ENCODE measurements at regions not wholly inside any gene's neighbourhood (a gene's known extent, or its start where the extent isn't known, plus 50 kb on each side); places are given as distances from the start of the nearest gene placed in this dataset.
A peak's percentile ranks its signal among the peaks of the same experiment; 100 is the strongest.

DNA sequence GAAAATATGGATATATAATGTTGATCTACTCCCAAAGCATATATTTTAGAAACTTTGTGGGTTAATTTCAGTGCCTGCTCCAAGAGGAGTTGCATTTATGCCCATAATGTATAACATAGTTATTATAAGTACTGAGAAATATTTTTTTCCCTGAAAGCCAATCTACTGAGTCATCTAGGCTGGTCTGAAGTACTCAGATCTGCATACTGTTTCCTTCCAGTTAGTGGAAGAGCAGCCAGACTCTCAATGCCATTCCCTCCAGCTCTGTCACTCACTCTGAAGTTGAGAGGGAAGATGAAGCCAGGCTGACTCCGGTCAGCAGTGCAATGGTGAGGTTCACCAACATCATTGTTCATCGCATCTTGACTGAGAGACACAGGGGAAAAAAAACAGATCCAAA lies 505.1 kb downstream of the PPARGC1A start:
- Histone ChIP-seq H3K4me1 (no peaks in the 10 kb centered on the region), H3K79me2 (no peaks in the 10 kb centered on the region), H3K4me3 (ENCODE audit: low read depth, low read length) (no peak overlapping the region), H3K27ac (no peak overlapping the region), H3K9me3 (ENCODE audit: control insufficient read depth, low read length) (no peaks in the 10 kb centered on the region), H3K27me3 (ENCODE audit: control insufficient read depth, insufficient read depth, low read length) (no peaks in the 10 kb centered on the region), H3K9ac (no peak overlapping the region), H3K4me2 (ENCODE audit: low read length) (no peak overlapping the region), H3K36me3 (ENCODE audit: control insufficient read depth, insufficient read depth, low read length) (no peaks in the 10 kb centered on the region), H2AFZ (no peak overlapping the region)
- TF ChIP-seq, protein P1, sequence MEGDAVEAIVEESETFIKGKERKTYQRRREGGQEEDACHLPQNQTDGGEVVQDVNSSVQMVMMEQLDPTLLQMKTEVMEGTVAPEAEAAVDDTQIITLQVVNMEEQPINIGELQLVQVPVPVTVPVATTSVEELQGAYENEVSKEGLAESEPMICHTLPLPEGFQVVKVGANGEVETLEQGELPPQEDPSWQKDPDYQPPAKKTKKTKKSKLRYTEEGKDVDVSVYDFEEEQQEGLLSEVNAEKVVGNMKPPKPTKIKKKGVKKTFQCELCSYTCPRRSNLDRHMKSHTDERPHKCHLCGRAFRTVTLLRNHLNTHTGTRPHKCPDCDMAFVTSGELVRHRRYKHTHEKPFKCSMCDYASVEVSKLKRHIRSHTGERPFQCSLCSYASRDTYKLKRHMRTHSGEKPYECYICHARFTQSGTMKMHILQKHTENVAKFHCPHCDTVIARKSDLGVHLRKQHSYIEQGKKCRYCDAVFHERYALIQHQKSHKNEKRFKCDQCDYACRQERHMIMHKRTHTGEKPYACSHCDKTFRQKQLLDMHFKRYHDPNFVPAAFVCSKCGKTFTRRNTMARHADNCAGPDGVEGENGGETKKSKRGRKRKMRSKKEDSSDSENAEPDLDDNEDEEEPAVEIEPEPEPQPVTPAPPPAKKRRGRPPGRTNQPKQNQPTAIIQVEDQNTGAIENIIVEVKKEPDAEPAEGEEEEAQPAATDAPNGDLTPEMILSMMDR (IDR thresholded peaks at IDR 0.05), result no peak

GRCh38 chr4:23382879-23383278 lies 507.0 kb downstream of the PPARGC1A start:
- H2AFZ ChIP-seq, result no peak overlapping the region
- no peak overlapping the region for H3K4me2 ChIP-seq (ENCODE audit: low read length)
- TF ChIP-seq, protein P1 (IDR thresholded peaks at IDR 0.05), result no peak
- no peak overlapping the region for H3K27ac ChIP-seq
- no peaks in the 10 kb centered on the region for H3K36me3 ChIP-seq (ENCODE audit: control insufficient read depth, insufficient read depth, low read length)
- no peaks in the 10 kb centered on the region for H3K79me2 ChIP-seq
- H3K27me3 ChIP-seq (ENCODE audit: control insufficient read depth, insufficient read depth, low read length), result no peaks in the 10 kb centered on the region
- H3K9me3 ChIP-seq (ENCODE audit: control insufficient read depth, low read length), result no peaks in the 10 kb centered on the region
- no peak overlapping the region for H3K9ac ChIP-seq
- no peak overlapping the region for H3K4me3 ChIP-seq (ENCODE audit: low read depth, low read length)
- H3K4me1 ChIP-seq, result no peaks in the 10 kb centered on the region

DNA sequence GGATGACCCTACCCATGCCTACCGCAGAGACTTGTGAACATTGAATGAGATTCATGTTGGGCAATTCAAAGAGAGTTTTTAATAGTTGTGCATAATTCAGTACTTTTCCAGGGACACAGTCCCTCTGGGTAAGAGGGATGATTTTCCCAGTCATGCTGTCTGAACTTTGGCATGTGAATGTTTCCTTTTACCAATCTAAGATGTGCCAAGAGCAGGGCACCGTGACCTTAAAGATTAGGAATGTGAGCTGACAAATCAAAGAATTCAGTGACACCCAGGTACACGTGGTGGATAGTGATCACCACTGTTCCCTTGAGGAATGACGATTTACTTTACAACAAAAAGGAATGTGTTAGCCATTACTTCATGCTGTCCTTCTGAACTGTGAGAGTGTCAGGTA lies 515.6 kb downstream of the PPARGC1A start:
- H3K27ac ChIP-seq, result peak overlapping the region; percentile 49
- H3K27me3 ChIP-seq (ENCODE audit: control insufficient read depth, insufficient read depth, low read length), result no peaks in the 10 kb centered on the region
- H3K4me1 ChIP-seq, result peaks cover 7% of the 10 kb centered on the region
- TF ChIP-seq, protein P1 (IDR thresholded peaks at IDR 0.05), result no peak
- no peak overlapping the region for H3K9ac ChIP-seq
- H3K36me3 ChIP-seq (ENCODE audit: control insufficient read depth, insufficient read depth, low read length), result no peaks in the 10 kb centered on the region
- peak overlapping the region; percentile 3 for H3K4me2 ChIP-seq (ENCODE audit: low read length)
- peak overlapping the region; percentile 0 for H2AFZ ChIP-seq
- H3K9me3 ChIP-seq (ENCODE audit: control insufficient read depth, low read length), result no peaks in the 10 kb centered on the region
- no peaks in the 10 kb centered on the region for H3K79me2 ChIP-seq
- H3K4me3 ChIP-seq (ENCODE audit: low read depth, low read length), result no peak overlapping the region

DNA sequence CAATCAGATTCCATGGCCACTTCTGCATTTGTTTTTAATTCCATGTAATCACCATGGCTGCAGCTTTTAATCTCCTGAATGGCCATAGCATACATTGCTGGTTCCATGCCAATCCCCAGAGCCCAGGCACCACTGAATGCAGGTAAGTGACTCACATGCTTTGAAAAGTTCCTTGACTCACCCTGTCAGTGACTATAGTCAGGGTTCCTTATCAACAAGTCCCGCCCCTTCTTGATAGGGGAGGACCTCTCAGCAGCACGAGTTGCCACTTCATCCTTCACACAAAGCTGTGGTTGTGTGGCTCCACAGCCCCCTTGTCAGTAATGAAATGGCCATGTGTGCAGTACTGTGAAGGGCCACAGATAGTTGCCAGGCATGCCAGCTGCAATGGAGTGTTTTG lies 516.6 kb downstream of the PPARGC1A start:
- peak overlapping the region; percentile 0 for H2AFZ ChIP-seq
- TF ChIP-seq, protein P1 (IDR thresholded peaks at IDR 0.05), result no peak

GRCh38 chr4:23371533-23371932 lies 518.3 kb downstream of the PPARGC1A start:
- peaks cover 7% of the 10 kb centered on the region for H3K4me1 ChIP-seq

More for the DNA sequence above, 516.6 kb downstream of the PPARGC1A start:
- no peaks in the 10 kb centered on the region for H3K9me3 ChIP-seq (ENCODE audit: control insufficient read depth, low read length)
- peaks cover 7% of the 10 kb centered on the region for H3K4me1 ChIP-seq
- H3K4me3 ChIP-seq (ENCODE audit: low read depth, low read length), result no peak overlapping the region
- no peaks in the 10 kb centered on the region for H3K27me3 ChIP-seq (ENCODE audit: control insufficient read depth, insufficient read depth, low read length)
- H3K36me3 ChIP-seq (ENCODE audit: control insufficient read depth, insufficient read depth, low read length), result no peaks in the 10 kb centered on the region
- H3K79me2 ChIP-seq, result no peaks in the 10 kb centered on the region
- peak overlapping the region; percentile 49 for H3K27ac ChIP-seq
- H3K9ac ChIP-seq, result no peak overlapping the region
- H3K4me2 ChIP-seq (ENCODE audit: low read length), result no peak overlapping the region

More at GRCh38 chr4:23371533-23371932, 518.3 kb downstream of the PPARGC1A start:
- no peak overlapping the region for H2AFZ ChIP-seq
- H3K79me2 ChIP-seq, result no peaks in the 10 kb centered on the region
- H3K27ac ChIP-seq, result no peak overlapping the region
- H3K9ac ChIP-seq, result no peak overlapping the region
- TF ChIP-seq, protein P1 (IDR thresholded peaks at IDR 0.05), result no peak
- no peak overlapping the region for H3K4me2 ChIP-seq (ENCODE audit: low read length)
- H3K36me3 ChIP-seq (ENCODE audit: control insufficient read depth, insufficient read depth, low read length), result no peaks in the 10 kb centered on the region
- no peaks in the 10 kb centered on the region for H3K9me3 ChIP-seq (ENCODE audit: control insufficient read depth, low read length)
- no peaks in the 10 kb centered on the region for H3K27me3 ChIP-seq (ENCODE audit: control insufficient read depth, insufficient read depth, low read length)
- no peak overlapping the region for H3K4me3 ChIP-seq (ENCODE audit: low read depth, low read length)
